Natural killer cell (primary cell): ENCODE measurements at regions not wholly inside any gene's neighbourhood (a gene's known extent, or its start where the extent isn't known, plus 50 kb on each side); places are given as distances from the start of the nearest gene placed in this dataset.

Source experiments
- ATAC-seq, 3 donors: fragments of 150-1000 bp in 2 of 3; fragments of 200-7000 bp in 1 of 3; cut with Tn5 transposase; 1 replicate in 1 of 3; 2 replicates in 2 of 3; pipeline ENCODE4 v1.10.0; 2021; ENCODE audit warnings: mild to moderate bottlenecking in 2 of 3, moderate library complexity in 2 of 3
- DNase-seq, 2 donors: peaks; one replicate each; pipeline versions ENCODE4 v3.0.0 to v3.0.0-alpha.2; 2013 to 2021; ENCODE audit warnings: mixed read lengths in 1 of 2
- H3K27ac ChIP-seq: one replicate; pipeline ENCODE4 v1.5.1; 2013; ENCODE audit warnings: mild to moderate bottlenecking, low read length
- H3K27me3 ChIP-seq: one replicate; pipeline ENCODE4 v1.6.1; 2013; ENCODE audit warnings: low read length; ENCODE audit not compliant: control insufficient read depth, insufficient read depth
- H3K36me3 ChIP-seq: one replicate; pipeline ENCODE4 v1.6.1; 2013; ENCODE audit warnings: low read length; ENCODE audit not compliant: control insufficient read depth, insufficient read depth
- H3K4me1 ChIP-seq: one replicate; pipeline ENCODE4 v1.6.1; 2013; ENCODE audit warnings: low read length; ENCODE audit not compliant: control insufficient read depth, insufficient read depth
- H3K4me3 ChIP-seq: one replicate; pipeline ENCODE4 v1.5.1; 2013; ENCODE audit warnings: low read length
- H3K9me3 ChIP-seq: one replicate; pipeline ENCODE4 v1.6.1; 2013; ENCODE audit warnings: low read length; ENCODE audit not compliant: control insufficient read depth, insufficient read depth
- H3K27ac Mint-ChIP-seq, 2 donors: one replicate each; pipeline ENCODE4 v1.8.0; 2022; ENCODE audit warnings: mild to moderate bottlenecking in 2 of 2, mixed read lengths in 2 of 2, moderate library complexity in 1 of 2
- H3K27me3 Mint-ChIP-seq, 2 donors: one replicate each; pipeline ENCODE4 v1.8.0; 2022; ENCODE audit warnings: low read depth in 2 of 2, mixed read lengths in 2 of 2
- H3K36me3 Mint-ChIP-seq: one replicate; pipeline ENCODE4 v1.8.0; 2022; ENCODE audit warnings: mixed read lengths
- H3K4me1 Mint-ChIP-seq, 2 donors: one replicate each; pipeline ENCODE4 v1.8.0; 2022; ENCODE audit warnings: mixed read lengths in 2 of 2
- H3K4me3 Mint-ChIP-seq: one replicate; pipeline ENCODE4 v1.8.0; 2022; ENCODE audit warnings: mild to moderate bottlenecking, moderate library complexity, mixed read lengths
- H3K9me3 Mint-ChIP-seq, 2 donors: one replicate each; pipeline ENCODE4 v1.8.0; 2022; ENCODE audit warnings: mixed read lengths in 2 of 2
- CTCF ChIP-seq: fragments of 200-600 bp; IDR thresholded peaks from one replicate; pipeline ENCODE4 v1.8.0; 2022; ENCODE audit warnings: antibody characterized with exemption
- WGBS: methylation state at CpG from one replicate; pipeline ENCODE4 v1.1.7; 2013; ENCODE audit warnings: missing lambda C conversion rate; ENCODE audit not compliant: insufficient coverage; 5-methylcytosine and 5-hydroxymethylcytosine counted together
- intact Hi-C: fragments of 100-400 bp; cut with micrococcal nuclease; formaldehyde crosslinking; loops from one replicate; pipeline ENCODE4 v1.14.2; 2022

- Mint-ChIP-seq H3K9me3 (no peaks in the 10 kb centered on the region), H3K36me3 (no peaks in the 10 kb centered on the region), H3K4me3 (no peak overlapping the region), H3K27ac (no peak overlapping the region), H3K27me3 (peaks cover 0 to 19% of the 10 kb centered on the region in 2 donors), H3K4me1 (no peaks in the 10 kb centered on the region)
- intact Hi-C loops, result no loop called here
- Histone ChIP-seq H3K4me1 (no peaks in the 10 kb centered on the region), H3K9me3 (no peaks in the 10 kb centered on the region), H3K4me3 (no peak overlapping the region), H3K27me3 (no peaks in the 10 kb centered on the region), H3K36me3 (no peaks in the 10 kb centered on the region), H3K27ac (no peak overlapping the region)
- TF ChIP-seq CTCF, result no peak
- no peak for ATAC-seq
- 100% methylated on average over 2 of the region's 3 CpGs for WGBS
- no peak for DNase-seq
Observed at GRCh38 chr3:102158080-102158740, 276.6 kb upstream of the ZPLD1 start.

GRCh38 chr3:102159810-102160451 lies 274.9 kb upstream of the ZPLD1 start:
- H3K9me3 ChIP-seq, result no peaks in the 10 kb centered on the region
- H3K27ac Mint-ChIP-seq, result no peak overlapping the region
- no peaks in the 10 kb centered on the region for H3K36me3 ChIP-seq
- 100% methylated on average over 1 of the region's 1 CpG for WGBS
- H3K4me1 ChIP-seq, result no peaks in the 10 kb centered on the region
- TF ChIP-seq CTCF, result no peak
- DNase-seq (no peak), ATAC-seq (no peak)
- no peaks in the 10 kb centered on the region for H3K36me3 Mint-ChIP-seq
- no peaks in the 10 kb centered on the region for H3K9me3 Mint-ChIP-seq
- H3K27ac ChIP-seq, result no peak overlapping the region
- intact Hi-C loops, result no loop called here
- H3K4me3 Mint-ChIP-seq, result no peak overlapping the region
- H3K4me1 Mint-ChIP-seq, result no peaks in the 10 kb centered on the region
- peaks cover 0 to 2% of the 10 kb centered on the region in 2 donors for H3K27me3 Mint-ChIP-seq
- H3K4me3 ChIP-seq, result no peak overlapping the region
- H3K27me3 ChIP-seq, result no peaks in the 10 kb centered on the region

GRCh38 chr3:102161384-102162006 lies 273.3 kb upstream of the ZPLD1 start:
- Histone ChIP-seq H3K4me3 (no peak overlapping the region), H3K36me3 (no peaks in the 10 kb centered on the region), H3K9me3 (no peaks in the 10 kb centered on the region), H3K4me1 (no peaks in the 10 kb centered on the region), H3K27me3 (no peaks in the 10 kb centered on the region), H3K27ac (no peak overlapping the region)
- Mint-ChIP-seq H3K4me3 (no peak overlapping the region), H3K9me3 (no peaks in the 10 kb centered on the region), H3K27ac (no peak overlapping the region), H3K36me3 (no peaks in the 10 kb centered on the region), H3K27me3 (no peaks in the 10 kb centered on the region), H3K4me1 (no peaks in the 10 kb centered on the region)
- no peak for ATAC-seq
- intact Hi-C loops, result no loop called here
- WGBS, result 90% methylated on average over 5 of the region's 5 CpGs
- TF ChIP-seq CTCF, result no peak
- DNase-seq, result no peak
